H1 (cell line): ENCODE measurements at regions not wholly inside any gene's neighbourhood (a gene's known extent, or its start where the extent isn't known, plus 50 kb on each side); places are given as distances from the start of the nearest gene placed in this dataset.

Experiments
- CBX8 ChIP-seq: fragments of 300-800, 300-1000 bp; sonication (generic); IDR thresholded peaks from 2 replicates; pipeline ENCODE4 v1.7.1; 2016; ENCODE audit warnings: low read depth, low read length, borderline replicate concordance
- CEBPB ChIP-seq: IDR thresholded peaks from 2 replicates; pipeline ENCODE4 v1.6.1; 2012; ENCODE audit warnings: low read depth, low read length
- CHD1 ChIP-seq: IDR thresholded peaks from 2 replicates; pipeline ENCODE4 v1.6.1; 2012; ENCODE audit warnings: low read depth, low read length, improper control_type of control experiment
- CHD2 ChIP-seq: IDR thresholded peaks from 2 replicates; pipeline ENCODE4 v1.6.1; 2012; ENCODE audit warnings: low read length, improper control_type of control experiment
- CHD7 ChIP-seq: fragments of 300-600 bp; sonication (generic); IDR thresholded peaks from 2 replicates; pipeline ENCODE4 v1.7.1; 2012; ENCODE audit warnings: low read length, moderate library complexity, mild to moderate bottlenecking, inconsistent platforms; ENCODE audit not compliant: insufficient replicate concordance
- EGR1 ChIP-seq: IDR thresholded peaks from 2 replicates; pipeline ENCODE4 v1.6.1; 2011; ENCODE audit warnings: low read depth, low read length, borderline replicate concordance
- FOSL1 ChIP-seq: IDR thresholded peaks from 2 replicates; pipeline ENCODE4 v1.6.1; 2011; ENCODE audit warnings: mild to moderate bottlenecking, low read depth, low read length, moderate library complexity; ENCODE audit not compliant: insufficient read depth
- PHF8 ChIP-seq: fragments of 200-600 bp; sonication (generic); conservative IDR thresholded peaks from 2 replicates; pipeline ENCODE4 v1.7.1; 2012; ENCODE audit warnings: low read depth, mild to moderate bottlenecking, inconsistent platforms, low read length, moderate library complexity
- RFX5 ChIP-seq: IDR thresholded peaks from 2 replicates; pipeline ENCODE4 v1.6.1; 2011; ENCODE audit warnings: low read depth, low read length, improper control_type of control experiment, borderline replicate concordance

GRCh38 chr2:238586931-238587775 is 160.4 kb downstream of the ASB1 start (continued):
- TF ChIP-seq CHD7 (no peak), PHF8 (no peak), CBX8 (no peak), EGR1 (no peak), FOSL1 (no peak), CHD1 (no peak), CEBPB (no peak), RFX5 (no peak), CHD2 (no peak)
